Left cardiac atrium (tissue), 4 donors: ENCODE measurements at regions not wholly inside any gene's neighbourhood (a gene's known extent, or its start where the extent isn't known, plus 50 kb on each side); places are given as distances from the start of the nearest gene placed in this dataset.
A peak's percentile ranks its signal among the peaks of the same experiment; 100 is the strongest.
"Not testable (repeated sequence)": the region's sequence is repeated elsewhere in the genome, so short reads cannot be mapped to it uniquely, and the experiment has no call there.

Source experiments
- ATAC-seq, 2 donors: fragments of 200-7000 bp; cut with Tn5 transposase; one replicate each; pipeline ENCODE4 v1.9.1; 2020; ENCODE audit warnings: mild to moderate bottlenecking in 2 of 2, moderate library complexity in 2 of 2
- DNase-seq: peaks from one replicate; pipeline ENCODE4 v3.0.0-alpha.2; 2020
- intact Hi-C, 2 donors: fragments of 100-400 bp; cut with DNase I; formaldehyde crosslinking; loops; one replicate each; pipeline versions ENCODE4 v1.14.1 to v1.15.1; 2022 to 2023
- donor health status: DM: no; HTN: yes; CAD: no.
- donor health status: DM: no; HTN: yes; CAD: no; lungs with severe emphysema.
- donor health status: DM: yes; HTN: yes; CAD: no.
- donor health status: Dilated cardiomyopathy.

DNA sequence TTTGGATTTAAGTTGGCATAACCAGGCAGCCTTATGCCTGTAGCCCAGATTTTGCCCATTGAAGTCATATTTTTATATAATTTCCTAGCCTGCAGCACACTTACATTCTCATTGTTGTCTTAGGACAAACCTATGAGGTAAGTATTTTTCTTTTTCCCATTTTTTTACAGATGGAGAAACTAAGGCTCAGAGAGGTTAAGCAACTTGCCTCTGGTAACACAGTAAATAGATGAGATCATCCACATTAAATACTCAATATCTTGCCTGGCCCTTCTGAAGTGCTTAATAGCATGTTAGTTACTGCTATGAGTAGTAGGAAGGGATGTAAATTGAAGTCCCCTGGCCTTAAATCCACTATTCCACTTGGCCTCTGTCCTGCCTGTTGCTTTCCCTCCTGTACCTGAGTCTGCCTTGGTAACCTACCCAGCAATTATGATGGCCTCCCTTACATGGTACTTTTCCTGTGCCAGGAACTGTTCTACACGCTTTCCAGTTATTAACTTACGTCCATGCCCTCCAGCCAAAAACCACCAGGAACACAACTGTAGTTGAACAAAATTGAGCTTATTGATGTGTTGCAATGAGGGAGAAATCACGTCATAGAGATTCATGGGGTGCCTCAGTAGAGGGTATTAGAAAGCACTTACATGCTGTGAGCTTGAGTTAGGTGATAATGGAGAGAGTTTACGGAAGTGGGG is 111.6 kb upstream of the FGGY start:
- ATAC-seq: no peak
- no peak for DNase-seq
- intact Hi-C loops: no loop called here

GRCh38 chr1:59186656-59187055 is 110.2 kb upstream of the FGGY start:
- intact Hi-C loops: no loop called here
- ATAC-seq (peak in 1 of 2 donors; percentile 69), DNase-seq (peak; percentile 24)

DNA sequence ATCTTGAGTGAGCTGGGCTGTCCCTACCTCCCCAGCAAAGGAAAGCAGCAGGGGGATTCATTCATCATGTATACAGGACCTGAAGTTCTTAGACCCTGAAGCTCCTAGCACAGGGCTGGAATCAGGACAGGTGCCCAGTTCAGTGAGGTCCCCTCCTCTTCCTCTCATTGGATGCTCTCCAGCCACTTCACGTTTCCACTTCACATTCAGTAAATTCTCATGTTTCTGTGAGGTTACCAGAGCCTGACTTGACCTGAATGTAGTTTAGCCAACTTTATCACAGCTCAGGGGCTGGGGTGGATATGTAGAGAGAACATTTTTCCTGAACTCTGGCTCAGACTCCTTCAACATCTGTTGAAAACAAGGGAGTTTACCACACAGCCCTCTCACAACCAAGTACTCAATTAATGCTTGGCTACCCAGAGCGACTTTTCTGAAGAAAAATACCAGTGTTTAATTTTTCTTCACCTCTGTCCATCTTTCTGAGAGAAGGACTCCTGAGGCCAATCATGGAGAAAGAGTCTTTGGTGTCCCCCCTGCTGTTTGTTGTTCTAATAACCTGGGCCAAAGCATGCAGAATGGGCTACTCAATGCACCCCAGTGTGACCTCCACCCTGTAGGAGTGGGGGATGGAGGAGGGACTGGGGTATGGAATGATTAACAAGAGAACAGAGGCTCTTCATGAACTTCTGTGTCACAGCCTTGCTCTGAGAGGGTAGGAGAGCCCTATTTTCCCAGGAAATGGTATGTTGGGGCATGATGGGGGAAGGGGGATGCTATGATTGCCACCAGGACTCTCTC is 108.3 kb upstream of the FGGY start:
- ATAC-seq: peak; percentile 59 to 74
- intact Hi-C loops: no loop called here

GRCh38 chr1:59193443-59194093 is 103.3 kb upstream of the FGGY start:
- DNase-seq (no peak), ATAC-seq (no peak)
- intact Hi-C loops: no loop called here

More for the DNA sequence above, 108.3 kb upstream of the FGGY start:
- no peak for DNase-seq

GRCh38 chr1:59194621-59195020 is 102.3 kb upstream of the FGGY start:
- ATAC-seq (no peak), DNase-seq (no peak)
- intact Hi-C loops: no loop called here

DNA sequence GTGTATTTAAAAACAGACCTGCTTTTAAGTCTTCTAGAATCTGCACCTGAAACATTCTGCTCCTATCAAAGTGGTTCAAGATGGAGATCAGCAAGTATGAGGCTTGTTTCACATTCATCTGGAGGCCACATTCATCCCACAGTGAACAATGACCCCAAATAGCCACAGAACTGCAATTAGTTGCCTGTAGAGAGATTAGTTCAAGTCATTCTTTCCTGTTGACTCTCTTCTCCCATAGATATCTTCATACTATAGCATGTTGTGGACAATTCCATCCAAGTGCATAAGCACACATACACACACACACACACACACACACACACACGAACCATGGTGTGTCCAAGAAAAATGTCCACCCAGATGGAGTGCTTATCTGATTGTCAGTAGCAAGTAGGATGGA is 101.7 kb upstream of the FGGY start:
- DNase-seq (no peak), ATAC-seq (no peak)
- intact Hi-C loops: no loop called here

DNA sequence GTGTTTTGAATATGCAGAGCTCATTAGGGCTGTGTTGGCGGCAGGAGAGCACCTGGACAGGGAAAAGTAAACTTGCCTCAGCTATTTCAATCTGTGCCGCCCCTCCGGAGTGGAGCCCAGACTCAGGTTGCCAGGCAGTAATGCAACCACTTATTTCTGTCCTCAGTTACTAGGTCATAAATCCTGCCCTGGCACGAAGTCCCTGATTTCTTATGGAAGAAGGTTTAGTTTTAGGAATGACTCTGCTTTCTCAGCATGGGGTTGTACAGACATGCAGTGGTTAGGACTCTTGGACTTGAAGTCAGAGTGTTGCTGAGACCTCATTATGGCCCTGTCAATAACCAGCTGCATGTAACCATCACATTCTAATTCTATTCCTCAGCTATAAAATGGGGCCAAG is 98.3 kb upstream of the FGGY start:
- DNase-seq (no peak), ATAC-seq (no peak)
- intact Hi-C loops: no loop called here

DNA sequence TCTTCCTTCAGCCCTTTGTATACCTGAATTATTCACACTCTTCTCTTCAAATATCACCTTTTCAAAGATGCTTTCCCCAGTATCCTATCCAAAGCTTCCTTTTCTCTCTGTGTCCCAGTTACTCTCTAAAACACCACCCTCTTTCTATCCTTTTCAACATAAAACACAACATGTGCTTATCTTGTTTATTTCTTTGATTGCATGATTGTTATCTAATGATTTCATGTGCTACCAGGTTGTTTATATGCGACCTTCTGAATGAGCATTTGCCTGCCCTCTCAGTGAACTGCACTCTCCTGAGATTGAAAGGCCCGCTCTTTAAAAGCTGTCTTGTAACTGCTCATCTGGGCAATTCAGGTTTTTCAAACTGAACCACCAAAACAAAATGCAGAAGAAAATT is 97.7 kb upstream of the FGGY start:
- DNase-seq: no peak
- no peak for ATAC-seq
- intact Hi-C loops: no loop called here

DNA sequence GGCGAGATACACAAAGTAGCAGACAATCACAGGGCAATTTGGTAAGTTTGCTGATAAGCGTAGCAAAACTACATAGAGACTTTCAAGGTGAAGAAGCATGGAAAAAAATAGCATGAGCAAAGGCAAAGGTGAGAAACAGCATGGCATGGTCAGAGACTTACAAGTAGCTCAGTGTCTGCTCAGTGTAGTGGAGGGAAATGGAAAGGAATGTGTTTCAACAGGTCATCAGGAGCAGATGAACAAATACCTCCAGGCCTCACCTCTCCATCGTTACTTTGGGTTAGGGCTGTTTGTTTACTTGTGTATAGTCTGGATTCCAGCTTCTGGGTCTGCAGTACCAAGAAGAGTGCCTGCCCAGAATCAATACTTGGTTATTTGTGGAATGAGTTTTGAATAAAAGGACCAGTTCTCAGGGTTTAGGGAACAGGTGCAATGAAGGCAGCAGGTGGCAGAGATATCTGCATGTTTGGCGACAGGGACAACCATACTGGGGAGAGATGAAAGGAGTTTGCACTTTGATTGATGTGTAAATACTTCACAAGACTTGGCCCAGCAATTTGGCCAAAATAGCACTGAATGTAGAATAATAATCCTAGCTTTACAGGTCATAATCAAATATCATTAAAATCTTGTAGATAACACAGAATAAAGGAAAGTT is 97.0 kb upstream of the FGGY start:
- intact Hi-C loops: no loop called here
- DNase-seq (no peak), ATAC-seq (no peak)

DNA sequence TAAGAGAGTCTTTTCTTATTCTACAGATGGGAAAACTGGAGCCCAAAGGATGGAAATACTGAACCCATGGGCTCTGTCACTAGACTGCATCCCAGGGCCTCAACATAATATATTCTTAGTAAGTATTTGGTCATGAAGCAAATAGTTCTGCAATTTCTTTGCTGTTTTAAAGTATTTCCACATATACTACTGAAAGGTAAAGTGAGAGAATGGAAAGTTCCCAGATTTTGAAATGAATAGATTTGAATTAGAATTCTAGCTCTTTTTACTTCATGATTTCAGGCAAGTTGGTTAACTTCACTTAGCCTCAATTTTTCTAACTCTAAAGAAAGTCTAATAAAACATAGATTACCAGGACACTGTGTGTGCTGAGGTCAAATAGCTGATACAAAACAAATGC is 95.6 kb upstream of the FGGY start:
- intact Hi-C loops: no loop called here
- DNase-seq (no peak), ATAC-seq (no peak)

DNA sequence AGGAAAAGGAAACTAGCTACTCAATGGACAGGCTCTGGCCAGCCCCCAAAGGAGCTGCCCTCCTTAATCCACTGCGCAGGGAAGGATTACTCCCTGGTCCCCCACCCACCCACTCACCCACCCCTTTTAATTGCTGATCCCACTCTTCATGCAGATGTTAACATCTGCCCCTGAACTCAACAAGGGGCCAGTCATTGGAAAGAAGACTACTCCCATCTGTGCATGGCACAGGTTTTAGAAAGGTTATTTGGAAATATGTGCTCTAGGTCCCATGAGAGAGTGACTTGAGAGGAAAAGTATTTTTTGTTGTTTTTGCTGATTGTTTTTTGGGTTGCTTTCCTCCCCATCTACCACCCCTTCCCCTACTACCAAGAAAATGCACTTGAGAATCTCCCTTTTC is 94.4 kb upstream of the FGGY start:
- intact Hi-C loops: no loop called here
- DNase-seq (no peak), ATAC-seq (peak in 1 of 2 donors; percentile 43)

DNA sequence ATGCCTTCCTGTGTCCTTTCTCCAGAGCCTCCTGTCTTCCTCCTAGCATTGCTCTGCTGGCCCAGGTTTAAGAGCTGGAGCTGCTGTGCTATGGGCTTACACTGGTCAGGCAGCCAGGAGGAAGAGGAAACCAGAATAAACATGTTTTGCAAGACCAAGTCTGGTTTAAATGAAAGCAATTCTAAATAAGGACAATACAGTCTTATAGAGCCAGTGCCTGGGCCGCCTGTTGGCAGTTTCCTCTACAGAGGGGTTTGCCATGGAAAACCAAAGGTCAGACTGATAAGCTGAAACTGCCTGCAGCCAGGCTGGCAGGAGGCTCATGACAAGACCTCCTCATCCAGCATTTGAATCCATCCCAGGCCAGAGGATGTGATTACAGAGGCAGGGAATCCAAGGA is 92.9 kb upstream of the FGGY start:
- DNase-seq (peak; percentile 53), ATAC-seq (peak; percentile 88 to 95)
- intact Hi-C loops: no loop called here

GRCh38 chr1:59206616-59207015 is 90.3 kb upstream of the FGGY start:
- intact Hi-C loops, ATAC-seq, DNase-seq: not testable (repeated sequence)

DNA sequence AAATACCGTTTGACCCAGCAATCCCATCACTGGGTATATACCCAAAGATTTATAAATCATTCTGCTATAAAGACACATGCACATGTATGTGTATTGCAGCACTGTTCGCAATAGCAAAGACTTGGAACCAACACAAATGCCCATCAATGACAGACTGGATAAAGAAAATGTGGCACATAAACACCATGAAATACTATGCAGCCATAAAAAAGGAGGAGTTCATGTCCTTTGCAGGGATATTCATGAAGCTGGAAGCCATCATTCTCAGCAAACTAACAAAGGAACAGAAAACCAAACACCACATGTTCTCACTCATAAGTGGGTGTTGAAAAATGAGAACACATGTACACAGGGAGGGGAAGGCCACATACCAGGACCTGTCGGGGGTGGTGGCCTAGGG is 86.5 kb upstream of the FGGY start:
- intact Hi-C loops, ATAC-seq, DNase-seq: not testable (repeated sequence)

- no peak for ATAC-seq
- no peak for DNase-seq
- intact Hi-C loops: no loop called here
Measured at GRCh38 chr1:59212706-59213105, 84.2 kb upstream of the FGGY start.

- DNase-seq (no peak), ATAC-seq (no peak)
- intact Hi-C loops: no loop called here
Measured at GRCh38 chr1:59214248-59215208, 82.4 kb upstream of the FGGY start.

GRCh38 chr1:59215766-59216291 is 81.1 kb upstream of the FGGY start:
- DNase-seq: no peak
- intact Hi-C loops: no loop called here
- ATAC-seq: no peak

DNA sequence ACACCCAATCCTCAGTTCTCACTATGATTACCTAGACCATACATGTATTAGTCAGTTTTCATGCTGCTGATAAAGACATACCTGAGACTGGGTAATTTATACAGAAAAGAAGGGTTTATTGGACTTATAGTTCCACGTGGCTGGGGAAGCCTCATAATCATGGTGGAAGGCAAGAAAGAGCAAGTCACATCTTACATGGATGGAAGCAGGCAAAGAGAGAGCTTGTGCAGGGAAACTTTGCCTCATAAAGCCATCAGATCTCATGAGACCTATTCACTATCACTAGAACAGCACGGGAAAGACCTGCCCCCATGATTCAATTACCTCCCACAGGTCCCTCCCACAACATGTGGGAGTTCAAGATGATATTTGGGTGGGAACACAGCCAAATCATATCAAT is 79.5 kb upstream of the FGGY start:
- ATAC-seq, intact Hi-C loops, DNase-seq: not testable (repeated sequence)
